ENCODE measurements at regions not wholly inside any gene's neighbourhood (a gene's known extent, or its start where the extent isn't known, plus 50 kb on each side); places are given as distances from the start of the nearest gene placed in this dataset.

GRCh38 chr13:86760620-86761019, 910.6 kb upstream of the SLITRK5 start:
- Histone ChIP-seq H3K9me3 (ENCODE audit: low read depth) (no peaks in the 10 kb centered on the region), H3K36me3 (ENCODE audit: low read depth) (no peaks in the 10 kb centered on the region), H3K4me1 (ENCODE audit: insufficient read depth) (no peaks in the 10 kb centered on the region), H3F3A (ENCODE audit: insufficient read depth) (no peaks in the 10 kb centered on the region), H3K79me2 (ENCODE audit: insufficient read depth) (no peaks in the 10 kb centered on the region), H3K4me2 (ENCODE audit: unreplicated experiment) (no peak overlapping the region), H2AFZ (no peak overlapping the region), H4K20me1 (ENCODE audit: insufficient read depth) (no peaks in the 10 kb centered on the region), H3K9ac (no peak overlapping the region), H3K27me3 (replicated peaks; ENCODE audit: insufficient read depth) (no peaks in the 10 kb centered on the region), H3K4me3 (no peak overlapping the region), H3K27ac (no peak overlapping the region), H3K9me2 (ENCODE audit: insufficient read depth) (no peaks in the 10 kb centered on the region)
- DNase-seq = no peak
- WGBS, 2 experiments (ENCODE audit: low coverage in 1 of 2, low lambda C conversion rate in 2 of 2, missing lambda C conversion rate in 2 of 2) = 62% methylated on average over 5 of the region's 5 CpGs
- in situ Hi-C loops (cut with MboI) = no loop called here
- TF ChIP-seq EZH2phosphoT487 (IDR thresholded peaks at IDR 0.05; ENCODE audit: insufficient read depth, low read depth) (no peak), EZH2 (IDR thresholded peaks at IDR 0.05; ENCODE audit: insufficient read depth, poor library complexity, severe bottlenecking) (no peak)

- no peaks in the 10 kb centered on the region for H3K36me3 ChIP-seq (ENCODE audit: low read depth)
- H3K9ac ChIP-seq = no peak overlapping the region
- no peaks in the 10 kb centered on the region for H3K4me1 ChIP-seq (ENCODE audit: insufficient read depth)
- no peaks in the 10 kb centered on the region for H4K20me1 ChIP-seq (ENCODE audit: insufficient read depth)
- no peak for DNase-seq
- H3K9me2 ChIP-seq (ENCODE audit: insufficient read depth) = no peaks in the 10 kb centered on the region
- no peaks in the 10 kb centered on the region for H3F3A ChIP-seq (ENCODE audit: insufficient read depth)
- no peak overlapping the region for H2AFZ ChIP-seq
- H3K4me3 ChIP-seq = no peak overlapping the region
- in situ Hi-C loops (cut with MboI) = no loop called here
- no peaks in the 10 kb centered on the region for H3K9me3 ChIP-seq (ENCODE audit: low read depth)
- H3K27ac ChIP-seq = no peak overlapping the region
- no peaks in the 10 kb centered on the region for H3K79me2 ChIP-seq (ENCODE audit: insufficient read depth)
- TF ChIP-seq EZH2 (IDR thresholded peaks at IDR 0.05; ENCODE audit: insufficient read depth, poor library complexity, severe bottlenecking) (no peak), EZH2phosphoT487 (IDR thresholded peaks at IDR 0.05; ENCODE audit: insufficient read depth, low read depth) (no peak)
- H3K4me2 ChIP-seq (ENCODE audit: unreplicated experiment) = no peak overlapping the region
- H3K27me3 ChIP-seq (replicated peaks; ENCODE audit: insufficient read depth) = no peaks in the 10 kb centered on the region
- WGBS, 2 experiments (ENCODE audit: low coverage in 1 of 2, low lambda C conversion rate in 2 of 2, missing lambda C conversion rate in 2 of 2) = 0 to 6% methylated on average over 3 of the region's 3 CpGs
These were observed 905.7 kb upstream of the SLITRK5 start for GRCh38 chr13:86765462-86765861.

- no peak overlapping the region for H3K27ac ChIP-seq
- no peaks in the 10 kb centered on the region for H4K20me1 ChIP-seq (ENCODE audit: insufficient read depth)
- H3K4me2 ChIP-seq (ENCODE audit: unreplicated experiment) = no peak overlapping the region
- in situ Hi-C loops (cut with MboI) = no loop called here
- H3K79me2 ChIP-seq (ENCODE audit: insufficient read depth) = no peaks in the 10 kb centered on the region
- H3K4me3 ChIP-seq = no peak overlapping the region
- no peak for DNase-seq
- no peak overlapping the region for H2AFZ ChIP-seq
- no peaks in the 10 kb centered on the region for H3K27me3 ChIP-seq (replicated peaks; ENCODE audit: insufficient read depth)
- no peak overlapping the region for H3K9ac ChIP-seq
- no peaks in the 10 kb centered on the region for H3K36me3 ChIP-seq (ENCODE audit: low read depth)
- no peaks in the 10 kb centered on the region for H3K4me1 ChIP-seq (ENCODE audit: insufficient read depth)
- WGBS, 2 experiments (ENCODE audit: low coverage in 1 of 2, low lambda C conversion rate in 2 of 2, missing lambda C conversion rate in 2 of 2) = 6 to 15% methylated on average over 2 of the region's 2 CpGs
- TF ChIP-seq EZH2phosphoT487 (IDR thresholded peaks at IDR 0.05; ENCODE audit: insufficient read depth, low read depth) (no peak), EZH2 (IDR thresholded peaks at IDR 0.05; ENCODE audit: insufficient read depth, poor library complexity, severe bottlenecking) (no peak)
- no peaks in the 10 kb centered on the region for H3F3A ChIP-seq (ENCODE audit: insufficient read depth)
- no peaks in the 10 kb centered on the region for H3K9me3 ChIP-seq (ENCODE audit: low read depth)
- H3K9me2 ChIP-seq (ENCODE audit: insufficient read depth) = no peaks in the 10 kb centered on the region
These were observed 882.6 kb upstream of the SLITRK5 start for GRCh38 chr13:86788616-86789015.

- Histone ChIP-seq H4K20me1 (ENCODE audit: insufficient read depth) (no peaks in the 10 kb centered on the region), H3K9ac (no peak overlapping the region), H3K36me3 (ENCODE audit: low read depth) (no peaks in the 10 kb centered on the region), H3F3A (ENCODE audit: insufficient read depth) (no peaks in the 10 kb centered on the region), H2AFZ (no peak overlapping the region), H3K9me3 (ENCODE audit: low read depth) (no peaks in the 10 kb centered on the region), H3K4me2 (ENCODE audit: unreplicated experiment) (no peak overlapping the region), H3K79me2 (ENCODE audit: insufficient read depth) (no peaks in the 10 kb centered on the region), H3K27ac (no peak overlapping the region), H3K27me3 (replicated peaks; ENCODE audit: insufficient read depth) (no peaks in the 10 kb centered on the region), H3K4me1 (ENCODE audit: insufficient read depth) (no peaks in the 10 kb centered on the region), H3K9me2 (ENCODE audit: insufficient read depth) (no peaks in the 10 kb centered on the region), H3K4me3 (no peak overlapping the region)
- TF ChIP-seq EZH2 (IDR thresholded peaks at IDR 0.05; ENCODE audit: insufficient read depth, poor library complexity, severe bottlenecking) (no peak), EZH2phosphoT487 (IDR thresholded peaks at IDR 0.05; ENCODE audit: insufficient read depth, low read depth) (no peak)
- no peak for DNase-seq
- in situ Hi-C loops (cut with MboI) = no loop called here
- 80 to 88% methylated on average over 22 to 38 of the region's 49 CpGs for WGBS, 2 experiments (ENCODE audit: low coverage in 1 of 2, low lambda C conversion rate in 2 of 2, missing lambda C conversion rate in 2 of 2)
These were observed 879.0 kb upstream of the SLITRK5 start for GRCh38 chr13:86792153-86792651.

- Histone ChIP-seq H4K20me1 (ENCODE audit: insufficient read depth) (no peaks in the 10 kb centered on the region), H3K9me2 (ENCODE audit: insufficient read depth) (no peaks in the 10 kb centered on the region), H3K9ac (no peak overlapping the region), H3K9me3 (ENCODE audit: low read depth) (no peaks in the 10 kb centered on the region), H3K27ac (no peak overlapping the region), H2AFZ (no peak overlapping the region), H3K79me2 (ENCODE audit: insufficient read depth) (no peaks in the 10 kb centered on the region), H3K36me3 (ENCODE audit: low read depth) (no peaks in the 10 kb centered on the region), H3K27me3 (replicated peaks; ENCODE audit: insufficient read depth) (no peaks in the 10 kb centered on the region), H3F3A (ENCODE audit: insufficient read depth) (no peaks in the 10 kb centered on the region), H3K4me1 (ENCODE audit: insufficient read depth) (no peaks in the 10 kb centered on the region), H3K4me3 (no peak overlapping the region), H3K4me2 (ENCODE audit: unreplicated experiment) (no peak overlapping the region)
- no peak for DNase-seq
- TF ChIP-seq EZH2phosphoT487 (IDR thresholded peaks at IDR 0.05; ENCODE audit: insufficient read depth, low read depth) (no peak), EZH2 (IDR thresholded peaks at IDR 0.05; ENCODE audit: insufficient read depth, poor library complexity, severe bottlenecking) (no peak)
- in situ Hi-C loops (cut with MboI) = no loop called here
- 32 to 34% methylated on average over 2 of the region's 2 CpGs for WGBS, 2 experiments (ENCODE audit: low coverage in 1 of 2, low lambda C conversion rate in 2 of 2, missing lambda C conversion rate in 2 of 2)
These were observed 875.3 kb upstream of the SLITRK5 start for GRCh38 chr13:86795858-86796257.

All from GM23248 (cell line).